ENCODE measurements at regions not wholly inside any gene's neighbourhood (a gene's known extent, or its start where the extent isn't known, plus 50 kb on each side); places are given as distances from the start of the nearest gene placed in this dataset.
"Not testable (repeated sequence)": the region's sequence is repeated elsewhere in the genome, so short reads cannot be mapped to it uniquely, and the experiment has no call there.

- DNase-seq (ENCODE audit: low spot score) (no peak), ATAC-seq (no peak)
These were observed 125.3 kb upstream of the IL15 start for GRCh38 chr4:141511055-141511454.

- no peak for DNase-seq (ENCODE audit: low spot score)
- no peak for ATAC-seq
These were observed 122.5 kb upstream of the IL15 start for GRCh38 chr4:141513866-141514265.

- no peak for ATAC-seq
- no peak for DNase-seq (ENCODE audit: low spot score)
These were observed 118.2 kb upstream of the IL15 start for GRCh38 chr4:141518222-141518621.

GRCh38 chr4:141524116-141524515, 112.3 kb upstream of the IL15 start:
- ATAC-seq: no peak

GRCh38 chr4:141524841-141525240, 111.5 kb upstream of the IL15 start:
- ATAC-seq: no peak
- DNase-seq (ENCODE audit: low spot score): no peak

More at GRCh38 chr4:141524116-141524515, 112.3 kb upstream of the IL15 start:
- DNase-seq (ENCODE audit: low spot score): no peak

- DNase-seq (ENCODE audit: low spot score): no peak
- ATAC-seq: no peak
These were observed 105.8 kb upstream of the IL15 start for GRCh38 chr4:141530627-141531026.

GRCh38 chr4:141534985-141535384, 101.4 kb upstream of the IL15 start:
- no peak for ATAC-seq
- no peak for DNase-seq (ENCODE audit: low spot score)

GRCh38 chr4:141538001-141538400, 98.4 kb upstream of the IL15 start:
- ATAC-seq: no peak
- DNase-seq (ENCODE audit: low spot score): no peak

GRCh38 chr4:141540643-141541042, 95.7 kb upstream of the IL15 start:
- ATAC-seq: no peak

GRCh38 chr4:141541851-141542250, 94.5 kb upstream of the IL15 start:
- ATAC-seq (no peak), DNase-seq (ENCODE audit: low spot score) (no peak)

More at GRCh38 chr4:141540643-141541042, 95.7 kb upstream of the IL15 start:
- DNase-seq (ENCODE audit: low spot score): no peak

GRCh38 chr4:141543176-141543575, 93.2 kb upstream of the IL15 start:
- DNase-seq (ENCODE audit: low spot score) (no peak), ATAC-seq (no peak)

- ATAC-seq: no peak
- DNase-seq (ENCODE audit: low spot score): no peak
These were observed 92.7 kb upstream of the IL15 start for GRCh38 chr4:141543706-141544105.

GRCh38 chr4:141548791-141549190, 87.6 kb upstream of the IL15 start:
- DNase-seq (ENCODE audit: low spot score) (no peak), ATAC-seq (no peak)

GRCh38 chr4:141560056-141560455, 76.3 kb upstream of the IL15 start:
- DNase-seq (ENCODE audit: low spot score) (no peak), ATAC-seq (no peak)

- DNase-seq (ENCODE audit: low spot score) (no peak), ATAC-seq (no peak)
These were observed 73.7 kb upstream of the IL15 start for GRCh38 chr4:141562649-141563048.

GRCh38 chr4:141563723-141564122, 72.7 kb upstream of the IL15 start:
- ATAC-seq: no peak

GRCh38 chr4:141564961-141565360, 71.4 kb upstream of the IL15 start:
- not testable (repeated sequence) for DNase-seq (ENCODE audit: low spot score); ATAC-seq

More at GRCh38 chr4:141563723-141564122, 72.7 kb upstream of the IL15 start:
- no peak for DNase-seq (ENCODE audit: low spot score)

GRCh38 chr4:141565379-141566089, 70.8 kb upstream of the IL15 start:
- DNase-seq (ENCODE audit: low spot score) (no peak), ATAC-seq (no peak)

GRCh38 chr4:141567326-141567915, 69.0 kb upstream of the IL15 start:
- DNase-seq (ENCODE audit: low spot score): no peak
- ATAC-seq: no peak

GRCh38 chr4:141569141-141569540, 67.2 kb upstream of the IL15 start:
- DNase-seq (ENCODE audit: low spot score) (no peak), ATAC-seq (no peak)

GRCh38 chr4:141570290-141570689, 66.1 kb upstream of the IL15 start:
- ATAC-seq: no peak

GRCh38 chr4:141571362-141571761, 65.0 kb upstream of the IL15 start:
- DNase-seq (ENCODE audit: low spot score): no peak
- ATAC-seq: no peak

More at GRCh38 chr4:141570290-141570689, 66.1 kb upstream of the IL15 start:
- DNase-seq (ENCODE audit: low spot score): no peak

- DNase-seq (ENCODE audit: low spot score) (no peak), ATAC-seq (no peak)
These were observed 64.6 kb upstream of the IL15 start for GRCh38 chr4:141571793-141572192.
